CD4-positive, alpha-beta memory T cell (primary cell): ENCODE measurements at regions not wholly inside any gene's neighbourhood (a gene's known extent, or its start where the extent isn't known, plus 50 kb on each side); places are given as distances from the start of the nearest gene placed in this dataset.
"Not testable (repeated sequence)": the region's sequence is repeated elsewhere in the genome, so short reads cannot be mapped to it uniquely, and the experiment has no call there.

Experiments used
- CTCF ChIA-PET: fragments of 350-600 bp; sonication (Branson Sonifier 250); formaldehyde crosslinking; loops from one replicate; lab custom pipeline; 2021; ENCODE audit warnings: inconsistent platforms; ENCODE audit not compliant: partially characterized antibody; lab: Charles Lee
- POLR2A ChIA-PET: fragments of 350-600 bp; sonication (Branson Sonifier 250); formaldehyde crosslinking; loops from one replicate; lab custom pipeline; 2021; ENCODE audit not compliant: partially characterized antibody; lab: Charles Lee
- DNase-seq, 5 donors: peaks; one replicate each; pipeline versions ENCODE4 v3.0.0 to v3.0.0-alpha.2; 2020 to 2022; ENCODE audit warnings: mixed read lengths in 1 of 5
- H3K27ac ChIP-seq: one replicate; pipeline ENCODE4 v1.7.0; 2013; ENCODE audit warnings: low read depth, low read length
- H3K27me3 ChIP-seq: 2 replicates; pipeline ENCODE4 v1.7.0; 2013; ENCODE audit warnings: mild to moderate bottlenecking, low read length, moderate library complexity; ENCODE audit not compliant: insufficient read depth
- H3K36me3 ChIP-seq: 2 replicates; pipeline ENCODE4 v1.7.0; 2013; ENCODE audit warnings: mild to moderate bottlenecking, low read length, moderate library complexity; ENCODE audit not compliant: insufficient read depth
- H3K4me1 ChIP-seq: 2 replicates; pipeline ENCODE4 v1.7.0; 2013; ENCODE audit warnings: mild to moderate bottlenecking, low read length, moderate library complexity; ENCODE audit not compliant: insufficient read depth
- H3K4me3 ChIP-seq, 2 donors: one replicate each; pipeline ENCODE4 v1.7.0; 2013; ENCODE audit warnings: low read length in 2 of 2, mild to moderate bottlenecking in 1 of 2
- H3K9me3 ChIP-seq, 2 donors: one replicate each; pipeline ENCODE4 v1.7.0; 2013; ENCODE audit warnings: low read length in 2 of 2, control low read depth in 1 of 2; ENCODE audit not compliant: control insufficient read depth in 1 of 2
- H3K27ac Mint-ChIP-seq, 7 donors: one replicate each; pipeline ENCODE4 v1.8.0; 2020 to 2021; ENCODE audit warnings: mixed read lengths in 7 of 7, mild to moderate bottlenecking in 6 of 7, inconsistent platforms in 3 of 7, moderate library complexity in 3 of 7
- H3K27me3 Mint-ChIP-seq, 2 donors: one replicate each; pipeline ENCODE4 v1.8.0; 2020 to 2021; ENCODE audit warnings: mixed read lengths in 2 of 2
- H3K36me3 Mint-ChIP-seq, 2 donors: one replicate each; pipeline ENCODE4 v1.8.0; 2020 to 2021; ENCODE audit warnings: mixed read lengths in 2 of 2, inconsistent platforms in 1 of 2, mild to moderate bottlenecking in 1 of 2
- H3K4me1 Mint-ChIP-seq, 4 donors: one replicate each; pipeline ENCODE4 v1.8.0; 2020 to 2021; ENCODE audit warnings: mixed read lengths in 4 of 4, mild to moderate bottlenecking in 1 of 4
- H3K4me3 Mint-ChIP-seq, 8 donors: one replicate each; pipeline ENCODE4 v1.8.0; 2020 to 2021; ENCODE audit warnings: mixed read lengths in 8 of 8, mild to moderate bottlenecking in 7 of 8, moderate library complexity in 6 of 8, inconsistent platforms in 3 of 8
- H3K9me3 Mint-ChIP-seq, 8 donors: one replicate each; pipeline ENCODE4 v1.8.0; 2020 to 2021; ENCODE audit warnings: mixed read lengths in 8 of 8, mild to moderate bottlenecking in 5 of 8, inconsistent platforms in 3 of 8, moderate library complexity in 1 of 8
- intact Hi-C: fragments of 100-400 bp; cut with micrococcal nuclease; formaldehyde crosslinking; loops from one replicate; pipeline ENCODE4 v1.15.1; 2023

DNA sequence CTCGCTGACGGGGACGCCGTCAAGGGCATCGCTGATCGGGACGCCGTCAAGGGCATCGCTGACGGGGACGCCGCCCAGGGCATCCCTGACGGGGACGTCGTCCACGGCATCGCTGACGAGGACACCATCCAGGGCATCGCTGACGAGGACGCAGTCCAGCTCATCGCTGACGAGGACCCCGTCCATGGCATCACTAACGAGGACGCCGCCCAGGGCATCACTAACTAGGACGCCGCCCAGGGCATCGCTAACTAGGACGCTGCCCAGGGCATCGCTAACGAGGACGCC is 945.2 kb downstream of the TUBA3C start:
- Mint-ChIP-seq H3K27ac (no peak overlapping the region), H3K36me3 (no peaks in the 10 kb centered on the region), H3K9me3 (peaks cover 0 to 11% (median 2%) of the 10 kb centered on the region in 8 donors), H3K4me3 (no peak overlapping the region), H3K27me3 (peaks cover 0 to 1% of the 10 kb centered on the region in 2 donors), H3K4me1 (no peaks in the 10 kb centered on the region)
- Histone ChIP-seq H3K9me3 (no peaks in the 10 kb centered on the region), H3K4me3 (no peak overlapping the region), H3K36me3 (no peaks in the 10 kb centered on the region), H3K4me1 (no peaks in the 10 kb centered on the region), H3K27me3 (no peaks in the 10 kb centered on the region), H3K27ac (no peak overlapping the region)
- POLR2A ChIA-PET = no interaction called here
- intact Hi-C loops = no loop called here
- CTCF ChIA-PET = no interaction called here
- DNase-seq = no peak

DNA sequence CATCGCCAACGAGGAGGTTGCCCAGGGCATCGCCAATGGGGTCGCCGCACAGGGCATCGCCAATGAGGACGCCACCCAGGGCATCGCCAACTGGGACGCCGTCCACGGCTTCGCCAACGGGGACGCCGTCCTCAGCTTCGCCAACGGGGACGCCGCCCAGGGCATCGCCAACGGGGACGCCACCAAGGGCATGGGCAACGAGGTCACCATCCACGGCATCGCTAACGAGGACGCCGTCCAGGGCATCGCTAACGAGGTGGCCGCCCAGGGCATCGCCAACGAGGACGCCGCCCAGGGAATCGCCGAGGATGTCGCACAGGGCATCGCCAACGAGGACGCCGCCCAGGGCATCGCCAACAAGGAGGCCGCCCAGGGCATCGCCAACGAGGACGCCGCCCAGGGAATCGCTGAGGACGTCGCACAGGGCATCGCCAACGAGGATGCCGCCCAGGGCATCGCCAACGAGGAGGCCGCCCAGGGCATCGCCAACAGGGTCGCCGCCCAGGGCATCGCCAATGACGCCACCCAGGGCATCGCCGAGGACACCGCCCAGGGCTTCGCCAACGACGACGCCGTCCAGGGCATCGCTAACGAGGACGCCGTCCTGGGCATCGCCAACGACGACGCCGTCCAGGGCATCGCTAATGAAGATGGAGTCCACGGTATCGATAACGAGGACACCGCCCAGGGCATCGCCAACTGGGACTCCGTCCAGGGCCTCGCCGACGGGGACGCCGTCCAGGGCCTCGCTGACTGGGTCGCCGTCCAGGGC is 945.7 kb downstream of the TUBA3C start:
- H3K36me3 ChIP-seq = no peaks in the 10 kb centered on the region
- Mint-ChIP-seq H3K36me3 (no peaks in the 10 kb centered on the region), H3K27ac (no peak overlapping the region), H3K9me3 (peaks cover 0 to 11% (median 2%) of the 10 kb centered on the region in 8 donors), H3K27me3 (no peaks in the 10 kb centered on the region), H3K4me1 (no peaks in the 10 kb centered on the region), H3K4me3 (no peak overlapping the region)
- POLR2A ChIA-PET = no interaction called here
- no peaks in the 10 kb centered on the region for H3K4me1 ChIP-seq
- CTCF ChIA-PET = no interaction called here
- no peak overlapping the region for H3K27ac ChIP-seq
- H3K4me3 ChIP-seq = no peak overlapping the region
- no peaks in the 10 kb centered on the region for H3K27me3 ChIP-seq
- intact Hi-C loops = no loop called here
- DNase-seq = no peak
- no peaks in the 10 kb centered on the region for H3K9me3 ChIP-seq

DNA sequence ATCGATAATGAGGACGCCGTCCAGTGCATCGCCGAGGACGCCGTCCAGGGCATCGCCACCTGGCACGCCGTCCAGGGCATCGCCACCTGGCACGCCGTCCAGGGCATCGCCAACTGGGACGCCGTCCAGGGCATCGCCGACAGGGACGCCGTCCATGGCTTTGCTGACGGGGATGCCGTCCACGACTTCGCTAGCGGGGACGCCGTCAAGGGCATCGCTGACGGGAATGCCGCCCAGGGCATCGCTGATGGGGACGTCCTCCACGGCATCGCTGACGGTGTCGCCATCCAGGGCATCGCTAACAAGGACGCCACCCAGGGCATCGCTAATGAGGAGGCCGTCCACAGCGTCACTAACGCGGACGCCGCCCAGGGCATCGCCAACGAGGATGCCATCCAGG is 946.5 kb downstream of the TUBA3C start:
- Mint-ChIP-seq H3K27ac (no peak overlapping the region), H3K4me1 (no peaks in the 10 kb centered on the region), H3K27me3 (no peaks in the 10 kb centered on the region), H3K9me3 (peaks cover 0 to 11% (median under 1%) of the 10 kb centered on the region in 8 donors), H3K36me3 (no peaks in the 10 kb centered on the region), H3K4me3 (peak overlapping the region in 1 of 8 donors; percentile 48)
- no peaks in the 10 kb centered on the region for H3K36me3 ChIP-seq
- intact Hi-C loops = no loop called here
- no peak overlapping the region for H3K27ac ChIP-seq
- no peaks in the 10 kb centered on the region for H3K9me3 ChIP-seq
- H3K27me3 ChIP-seq = no peaks in the 10 kb centered on the region
- no peaks in the 10 kb centered on the region for H3K4me1 ChIP-seq
- CTCF ChIA-PET = no interaction called here
- no peak for DNase-seq
- no peak overlapping the region for H3K4me3 ChIP-seq
- POLR2A ChIA-PET = no interaction called here

DNA sequence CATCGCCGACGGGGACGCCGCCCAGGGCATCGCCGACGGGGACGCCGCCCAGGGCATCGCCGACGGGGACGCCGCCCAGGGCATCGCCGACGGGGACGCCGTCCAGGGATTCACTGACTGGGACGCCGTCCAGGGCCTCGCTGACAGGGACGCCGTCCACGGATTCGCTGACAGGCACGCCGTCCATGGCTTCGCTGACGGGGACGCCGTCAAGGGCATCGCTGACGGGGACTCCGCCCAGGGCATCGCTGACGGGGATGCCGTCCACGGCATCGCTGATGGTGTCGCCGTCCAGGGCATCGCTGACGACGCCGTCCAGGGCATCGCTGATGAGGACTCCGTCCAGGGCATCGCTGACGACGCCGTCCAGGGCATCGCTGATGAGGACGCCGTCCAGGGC is 947.2 kb downstream of the TUBA3C start:
- H3K27me3 Mint-ChIP-seq, H3K9me3 ChIP-seq, H3K27me3 ChIP-seq, DNase-seq, H3K36me3 Mint-ChIP-seq, H3K4me1 ChIP-seq, intact Hi-C loops, H3K4me3 Mint-ChIP-seq, CTCF ChIA-PET, H3K36me3 ChIP-seq, H3K27ac ChIP-seq, H3K4me3 ChIP-seq, H3K27ac Mint-ChIP-seq, POLR2A ChIA-PET, H3K4me1 Mint-ChIP-seq: not testable (repeated sequence)
- H3K9me3 Mint-ChIP-seq = peaks cover 0 to 11% (median under 1%) of the 10 kb centered on the region in 8 donors

DNA sequence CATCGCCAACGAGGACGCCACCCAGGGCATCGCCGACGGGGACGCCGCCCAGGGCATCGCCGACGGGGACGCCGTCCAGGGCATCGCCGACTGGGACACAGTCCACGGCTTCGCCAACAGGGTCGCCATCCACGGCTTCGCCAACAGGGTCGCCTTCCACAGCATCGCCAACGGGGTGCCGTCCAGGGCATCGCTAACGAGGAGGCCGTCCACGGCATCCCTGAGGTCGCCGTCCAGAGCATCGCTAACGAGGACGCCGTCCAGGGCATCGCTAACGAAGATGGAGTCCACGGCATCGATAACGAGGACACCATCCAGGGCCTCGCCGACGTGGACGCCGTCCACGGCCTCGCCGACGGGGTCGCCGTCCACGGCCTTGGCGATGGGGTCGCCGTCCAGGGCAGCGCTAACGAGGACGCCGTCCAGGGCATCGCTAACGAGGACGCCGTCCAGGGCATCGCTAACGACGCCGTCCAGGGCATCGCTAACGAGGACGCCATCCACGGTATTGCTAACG is 947.8 kb downstream of the TUBA3C start:
- Mint-ChIP-seq H3K4me3 (no peak overlapping the region), H3K4me1 (no peaks in the 10 kb centered on the region), H3K36me3 (no peaks in the 10 kb centered on the region), H3K27me3 (no peaks in the 10 kb centered on the region), H3K27ac (no peak overlapping the region), H3K9me3 (peaks cover 0 to 10% (median under 1%) of the 10 kb centered on the region in 8 donors)
- H3K4me3 ChIP-seq = no peak overlapping the region
- no peaks in the 10 kb centered on the region for H3K27me3 ChIP-seq
- DNase-seq = no peak
- H3K36me3 ChIP-seq = no peaks in the 10 kb centered on the region
- no peaks in the 10 kb centered on the region for H3K9me3 ChIP-seq
- H3K4me1 ChIP-seq = no peaks in the 10 kb centered on the region
- CTCF ChIA-PET = no interaction called here
- no peak overlapping the region for H3K27ac ChIP-seq
- POLR2A ChIA-PET = no interaction called here
- intact Hi-C loops = no loop called here

DNA sequence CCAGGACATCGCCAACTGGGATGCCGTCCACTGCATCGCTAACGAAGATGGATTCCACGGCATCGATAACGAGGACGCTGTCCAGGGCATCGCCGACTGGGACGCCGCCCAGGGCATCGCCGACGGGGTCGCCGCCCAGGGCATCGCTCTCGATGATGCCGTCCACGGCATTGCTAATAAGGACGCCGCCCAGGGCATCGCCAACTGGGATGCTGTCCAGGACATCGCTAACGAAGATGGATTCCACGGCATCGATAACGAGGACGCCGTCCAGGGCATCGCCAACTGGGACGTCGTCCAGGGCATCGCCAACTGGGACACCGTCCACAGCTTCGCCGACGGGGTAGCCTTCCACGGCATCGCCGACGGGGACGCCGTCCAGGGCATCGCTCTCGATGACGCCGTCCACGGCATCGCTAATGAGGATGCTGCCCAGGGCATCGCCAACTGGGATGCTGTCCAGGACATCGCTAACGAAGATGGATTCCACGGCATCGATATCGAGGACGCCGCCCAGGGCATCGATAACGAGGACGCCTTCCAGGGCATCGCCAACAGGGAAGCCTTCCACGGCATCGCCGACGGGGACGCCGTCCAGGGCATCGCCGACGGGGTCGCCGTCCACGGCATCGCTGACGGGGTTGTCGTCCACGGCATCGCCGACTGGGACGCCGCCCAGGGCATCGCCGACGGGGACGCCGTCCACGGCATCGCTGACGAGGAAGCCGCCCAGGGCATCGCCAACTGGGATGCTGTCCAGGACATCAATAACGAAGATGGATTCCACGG is 948.4 kb downstream of the TUBA3C start:
- CTCF ChIA-PET = no interaction called here
- no peak overlapping the region for H3K27ac Mint-ChIP-seq
- intact Hi-C loops = no loop called here
- no peaks in the 10 kb centered on the region for H3K27me3 Mint-ChIP-seq
- H3K9me3 Mint-ChIP-seq = peaks cover 0 to 7% (median under 1%) of the 10 kb centered on the region in 8 donors
- no peaks in the 10 kb centered on the region for H3K4me1 ChIP-seq
- DNase-seq = no peak
- no peak overlapping the region for H3K27ac ChIP-seq
- POLR2A ChIA-PET = no interaction called here
- H3K27me3 ChIP-seq = no peaks in the 10 kb centered on the region
- H3K4me1 Mint-ChIP-seq = no peaks in the 10 kb centered on the region
- H3K4me3 Mint-ChIP-seq = no peak overlapping the region
- no peak overlapping the region for H3K4me3 ChIP-seq
- H3K9me3 ChIP-seq = no peaks in the 10 kb centered on the region
- no peaks in the 10 kb centered on the region for H3K36me3 ChIP-seq
- H3K36me3 Mint-ChIP-seq = no peaks in the 10 kb centered on the region

DNA sequence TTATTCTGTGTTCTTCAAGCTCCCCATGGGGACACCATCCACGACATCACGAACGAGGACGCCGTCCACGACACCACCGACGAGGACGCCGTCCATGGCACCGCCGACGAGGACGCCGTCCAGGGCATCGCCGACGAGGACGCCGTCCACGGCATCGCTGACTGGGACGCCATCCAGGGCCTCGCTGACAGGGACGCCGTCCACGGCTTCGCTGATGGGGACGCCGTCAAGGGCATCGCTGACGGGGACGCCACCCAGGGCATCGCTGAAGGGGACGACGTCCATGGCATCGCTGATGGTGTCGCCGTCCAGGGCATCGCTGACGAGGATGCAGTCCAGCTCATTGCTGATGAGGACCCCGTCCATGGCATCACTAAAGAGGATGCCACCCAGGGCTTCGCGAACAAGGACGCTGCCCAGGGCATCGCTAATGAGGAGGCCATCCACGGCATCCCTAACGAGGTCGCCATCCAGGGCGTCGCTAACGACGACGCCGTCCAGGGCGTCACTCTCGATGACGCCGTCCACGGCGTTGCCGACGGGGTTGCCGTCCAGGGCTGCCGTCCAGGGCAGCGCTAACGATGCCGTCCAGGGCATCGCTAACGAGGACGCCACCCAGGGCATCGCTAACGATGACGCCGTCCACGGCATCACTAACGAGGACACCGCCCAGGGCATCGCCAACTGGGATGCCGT is 949.2 kb downstream of the TUBA3C start:
- H3K27me3 Mint-ChIP-seq = no peaks in the 10 kb centered on the region

More for the DNA sequence above, 949.2 kb downstream of the TUBA3C start:
- Histone ChIP-seq H3K27ac (no peak overlapping the region), H3K4me1 (no peaks in the 10 kb centered on the region), H3K36me3 (no peaks in the 10 kb centered on the region), H3K4me3 (no peak overlapping the region), H3K27me3 (no peaks in the 10 kb centered on the region), H3K9me3 (no peaks in the 10 kb centered on the region)
- no peak for DNase-seq
- Mint-ChIP-seq H3K4me1 (no peaks in the 10 kb centered on the region), H3K36me3 (no peaks in the 10 kb centered on the region), H3K9me3 (peaks cover 0 to 6% (median under 1%) of the 10 kb centered on the region in 8 donors), H3K27ac (no peak overlapping the region), H3K4me3 (no peak overlapping the region)
- ChIA-PET POLR2A (no interaction called here), CTCF (no interaction called here)
- intact Hi-C loops = no loop called here
